ENCODE measurements at regions not wholly inside any gene's neighbourhood (a gene's known extent, or its start where the extent isn't known, plus 50 kb on each side); places are given as distances from the start of the nearest gene placed in this dataset.

DNA sequence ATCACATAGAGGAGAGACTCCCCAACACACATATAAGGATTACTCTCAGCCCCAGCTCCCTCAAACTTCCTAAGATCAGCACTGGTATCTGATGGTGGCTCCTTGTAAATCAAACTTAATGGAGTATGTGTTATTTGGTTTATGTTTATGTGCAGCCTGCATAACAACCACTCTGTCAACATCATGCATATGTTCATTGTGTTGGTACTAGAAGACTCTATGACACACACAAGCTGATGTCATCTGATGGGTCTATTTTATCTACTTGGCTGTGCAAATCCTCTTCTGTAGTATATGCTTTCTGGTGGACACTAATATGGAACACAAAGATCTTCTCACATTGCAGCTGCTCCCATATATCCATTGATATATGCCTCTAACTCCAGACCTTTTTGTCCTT is 134.0 kb upstream of the FAM174A start:
- no peak for TF ChIP-seq POLR2A (IDR thresholded peaks at IDR 0.05; ENCODE audit: low read length)
- TF ChIP-seq GATA1 (IDR thresholded peaks at IDR 0.05; ENCODE audit: low read depth, low read length) = no peak

All from erythroblast (primary cell).